ENCODE measurements at regions not wholly inside any gene's neighbourhood (a gene's known extent, or its start where the extent isn't known, plus 50 kb on each side); places are given as distances from the start of the nearest gene placed in this dataset.

DNA sequence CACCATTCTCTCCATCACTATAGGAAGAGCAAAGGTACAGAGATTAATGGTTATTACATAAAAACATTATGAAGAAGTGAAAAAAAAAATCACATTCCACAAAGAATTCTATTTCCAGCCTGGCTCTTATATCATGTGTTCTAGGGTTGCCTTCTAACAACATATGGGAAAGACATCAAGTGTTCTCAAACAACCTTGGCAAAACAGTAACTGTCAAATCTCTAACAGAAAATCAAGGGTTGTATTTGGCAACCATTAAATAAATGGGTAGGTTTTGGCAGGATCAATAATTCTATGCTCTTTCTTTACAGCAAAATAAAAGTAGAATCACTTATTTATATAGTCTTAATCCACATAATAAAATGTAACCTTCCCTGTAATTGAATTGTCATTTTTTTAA lies 728.9 kb downstream of the MAT2B start:
- TF ChIP-seq, protein P1, sequence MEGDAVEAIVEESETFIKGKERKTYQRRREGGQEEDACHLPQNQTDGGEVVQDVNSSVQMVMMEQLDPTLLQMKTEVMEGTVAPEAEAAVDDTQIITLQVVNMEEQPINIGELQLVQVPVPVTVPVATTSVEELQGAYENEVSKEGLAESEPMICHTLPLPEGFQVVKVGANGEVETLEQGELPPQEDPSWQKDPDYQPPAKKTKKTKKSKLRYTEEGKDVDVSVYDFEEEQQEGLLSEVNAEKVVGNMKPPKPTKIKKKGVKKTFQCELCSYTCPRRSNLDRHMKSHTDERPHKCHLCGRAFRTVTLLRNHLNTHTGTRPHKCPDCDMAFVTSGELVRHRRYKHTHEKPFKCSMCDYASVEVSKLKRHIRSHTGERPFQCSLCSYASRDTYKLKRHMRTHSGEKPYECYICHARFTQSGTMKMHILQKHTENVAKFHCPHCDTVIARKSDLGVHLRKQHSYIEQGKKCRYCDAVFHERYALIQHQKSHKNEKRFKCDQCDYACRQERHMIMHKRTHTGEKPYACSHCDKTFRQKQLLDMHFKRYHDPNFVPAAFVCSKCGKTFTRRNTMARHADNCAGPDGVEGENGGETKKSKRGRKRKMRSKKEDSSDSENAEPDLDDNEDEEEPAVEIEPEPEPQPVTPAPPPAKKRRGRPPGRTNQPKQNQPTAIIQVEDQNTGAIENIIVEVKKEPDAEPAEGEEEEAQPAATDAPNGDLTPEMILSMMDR (IDR thresholded peaks at IDR 0.05) = no peak
- TF ChIP-seq EZH2 (IDR thresholded peaks at IDR 0.05; ENCODE audit: borderline replicate concordance, insufficient read depth, low read depth, low read length, poor library complexity, severe bottlenecking) = no peak
